Dermis microvascular lymphatic vessel endothelial cell (primary cell): ENCODE measurements at regions not wholly inside any gene's neighbourhood (a gene's known extent, or its start where the extent isn't known, plus 50 kb on each side); places are given as distances from the start of the nearest gene placed in this dataset.

Experiments used
- DNase-seq, 2 donors: peaks; one replicate each; pipeline versions ENCODE4 v3.0.0 to v3.0.0-alpha.2; 2010; ENCODE audit warnings: low read depth in 2 of 2

DNA sequence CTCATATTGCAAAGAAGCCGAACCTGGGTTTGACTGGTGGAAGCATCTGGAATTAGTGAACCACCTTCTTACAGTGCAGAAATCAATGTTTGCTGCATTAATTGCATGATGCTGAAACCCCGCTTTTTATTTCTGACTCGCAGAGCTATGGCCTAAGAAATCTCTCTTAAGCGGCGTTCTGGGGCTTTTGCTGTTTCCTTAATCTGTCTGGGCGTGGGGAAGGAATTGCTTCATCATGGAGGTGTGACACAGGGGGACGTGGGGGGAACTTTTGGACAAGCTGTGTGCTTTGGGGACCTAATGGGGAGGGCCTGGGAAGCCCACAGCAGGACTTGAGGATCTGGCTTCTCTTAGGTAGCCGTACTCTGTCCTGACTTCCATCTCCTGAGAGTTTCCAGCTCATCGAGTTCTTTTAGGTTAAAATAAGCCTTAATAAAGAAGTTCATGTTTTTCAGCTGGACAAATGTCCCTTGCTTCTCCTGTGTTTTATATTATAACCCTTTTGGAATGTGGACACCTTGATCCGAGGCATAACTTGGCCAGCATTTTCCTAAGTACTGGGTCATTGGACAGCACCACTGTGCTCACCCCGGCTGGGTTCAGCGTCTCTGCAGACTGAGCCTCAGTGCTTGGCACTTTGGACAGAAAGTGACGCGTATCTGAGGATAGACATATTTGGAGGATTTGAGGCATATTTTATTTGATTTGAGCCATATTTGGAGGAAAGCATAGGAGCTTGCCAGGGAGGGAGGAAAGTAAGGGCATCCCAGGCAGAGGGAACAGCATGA is 192.1 kb upstream of the MYL2 start:
- no peak for DNase-seq

DNA sequence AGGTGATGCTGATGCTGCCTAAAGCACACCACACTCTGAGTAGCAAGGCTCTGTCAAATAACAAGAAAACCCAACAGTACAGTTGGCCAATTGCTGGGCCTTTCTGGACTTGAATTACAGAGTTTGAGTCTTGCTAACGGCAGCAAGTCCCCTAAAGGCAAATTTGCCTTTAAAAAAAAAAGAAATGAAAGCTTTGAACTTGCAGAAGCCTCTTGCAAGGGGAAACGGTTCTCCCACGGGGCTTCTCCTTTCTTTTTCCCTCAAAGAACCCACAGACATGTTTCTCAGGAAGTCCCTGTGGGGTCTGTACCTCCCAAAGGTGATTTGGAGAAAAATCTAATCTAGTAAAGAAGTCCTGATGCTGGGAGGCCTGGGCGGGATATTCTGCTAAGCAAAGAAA is 191.3 kb upstream of the MYL2 start:
- no peak for DNase-seq

DNA sequence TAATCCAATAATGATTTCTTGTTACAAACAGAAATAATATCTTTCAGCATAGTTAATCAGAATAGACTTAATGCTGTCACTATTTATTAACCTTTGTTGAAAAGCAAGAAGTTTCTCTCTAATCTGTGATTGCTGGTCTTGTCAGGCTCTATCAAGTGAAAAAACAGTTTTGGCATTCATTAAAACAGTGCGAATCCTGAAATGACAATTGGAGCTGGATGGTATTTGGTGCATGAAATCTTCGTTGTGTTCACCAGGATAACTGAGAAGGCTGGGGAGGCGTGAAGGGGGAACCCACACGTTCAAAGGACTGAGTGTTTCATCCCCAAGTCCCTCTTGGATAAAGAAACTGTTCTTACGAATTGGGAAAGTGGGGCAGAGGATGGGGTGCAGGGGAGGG is 190.2 kb upstream of the MYL2 start:
- no peak for DNase-seq

- no peak for DNase-seq
These were observed 188.3 kb upstream of the MYL2 start for GRCh38 chr12:111108726-111109125.

- no peak for DNase-seq
These were observed 187.2 kb upstream of the MYL2 start for GRCh38 chr12:111107392-111108178.

DNA sequence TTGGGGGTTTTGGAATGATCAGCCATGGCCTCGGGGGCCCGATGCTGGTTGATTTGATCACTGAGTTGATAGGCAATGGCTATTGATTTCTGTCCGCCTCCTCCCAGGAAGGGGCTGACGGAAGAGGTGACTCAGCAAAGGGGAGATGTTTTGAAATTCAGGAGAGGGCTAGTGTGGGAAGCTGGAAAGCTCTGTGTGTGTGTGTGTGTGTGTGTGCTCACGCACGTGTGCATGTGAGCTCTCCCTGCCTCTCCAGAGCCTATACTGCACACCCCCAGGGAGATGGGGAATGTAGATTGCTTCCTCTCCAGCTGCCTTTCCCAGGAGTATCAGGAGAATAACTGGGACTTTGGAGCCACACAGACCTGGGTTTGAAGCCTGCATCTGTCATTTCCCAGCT is 184.9 kb upstream of the MYL2 start:
- no peak for DNase-seq

GRCh38 chr12:111103583-111103982 is 183.2 kb upstream of the MYL2 start:
- DNase-seq, result no peak

GRCh38 chr12:111102102-111102739 is 181.8 kb upstream of the MYL2 start:
- DNase-seq, result no peak

- DNase-seq, result no peak
These were observed 180.6 kb upstream of the MYL2 start for GRCh38 chr12:111101003-111101402.

DNA sequence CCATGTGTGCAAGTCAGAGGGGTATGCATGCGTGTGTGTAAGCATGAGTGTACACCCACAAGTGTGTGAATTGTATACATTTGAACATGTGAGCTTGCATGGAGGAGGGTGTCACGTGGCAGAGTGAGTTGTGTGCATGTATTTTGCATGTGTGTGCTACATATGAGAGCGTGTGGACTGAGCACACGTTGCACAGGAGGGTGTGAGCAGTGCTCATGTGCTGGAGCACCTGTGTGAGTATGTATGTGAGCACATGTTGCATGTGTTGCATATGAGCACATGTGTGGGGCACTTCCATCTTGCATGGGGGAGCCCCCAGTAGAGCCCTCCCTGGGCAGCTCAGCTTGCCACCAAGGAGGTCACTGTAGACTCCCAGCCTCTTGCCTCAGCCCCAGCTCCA is 180.2 kb upstream of the MYL2 start:
- no peak for DNase-seq

- DNase-seq, result no peak
These were observed 179.6 kb upstream of the MYL2 start for GRCh38 chr12:111100003-111100402.

- no peak for DNase-seq
These were observed 178.8 kb upstream of the MYL2 start for GRCh38 chr12:111099186-111099585.

GRCh38 chr12:111094157-111095010 is 174.0 kb upstream of the MYL2 start:
- DNase-seq, result no peak

DNA sequence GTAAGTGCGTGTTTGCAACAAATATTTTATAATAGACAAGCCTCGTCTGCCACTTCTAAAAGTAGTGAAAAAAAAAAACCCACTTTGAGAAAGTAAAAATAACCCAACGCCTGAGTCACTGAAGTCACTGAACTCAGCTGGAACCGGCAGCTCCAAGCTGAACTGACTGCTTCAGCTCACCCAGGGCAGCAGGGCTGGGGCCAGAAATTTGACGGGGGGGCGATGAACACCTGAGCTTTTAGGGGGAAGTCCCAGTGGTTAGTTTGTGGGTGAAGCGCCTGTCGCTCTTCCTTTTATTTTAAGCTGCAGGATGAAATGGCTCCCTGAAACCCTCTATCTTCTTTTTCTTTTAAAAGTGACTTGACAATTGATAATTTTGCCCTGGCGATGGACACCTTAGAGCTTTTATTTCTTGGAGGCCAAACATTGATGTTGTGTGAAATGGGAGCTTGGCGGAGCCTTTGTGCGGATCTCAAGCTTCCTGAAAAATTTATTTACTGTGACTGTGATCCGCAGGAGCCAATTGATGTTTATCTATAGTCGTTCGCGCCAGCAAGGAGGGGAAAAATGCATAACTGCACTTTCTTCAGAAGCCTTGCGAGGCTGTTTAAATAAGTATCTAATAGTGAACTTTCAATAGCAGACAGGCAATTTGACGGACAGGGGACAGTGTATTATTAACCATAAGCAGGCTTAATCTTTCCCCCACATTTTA is 173.2 kb upstream of the MYL2 start:
- no peak for DNase-seq

GRCh38 chr12:111091051-111091450 is 170.7 kb upstream of the MYL2 start:
- DNase-seq, result no peak

DNA sequence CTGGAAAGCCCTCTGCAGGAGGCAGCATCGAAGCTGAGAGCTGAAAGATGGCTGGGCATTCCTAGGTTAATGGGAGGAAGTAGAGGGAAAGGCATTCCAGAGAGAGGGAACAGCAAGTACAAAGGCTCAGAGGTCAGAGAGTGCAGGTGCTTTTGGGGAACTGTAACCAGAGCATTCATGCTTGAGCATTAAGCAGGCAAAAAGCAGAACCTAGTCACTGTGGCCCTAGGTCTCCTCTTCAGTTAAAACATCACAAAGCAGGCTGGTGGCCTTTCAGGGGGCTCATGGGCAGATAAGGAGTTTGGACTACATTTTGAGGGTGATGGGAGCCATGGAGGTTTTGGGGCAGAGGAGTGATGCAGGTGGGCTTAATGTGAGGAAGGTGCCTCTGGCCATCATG is 169.2 kb upstream of the MYL2 start:
- no peak for DNase-seq

- DNase-seq, result no peak
These were observed 168.0 kb upstream of the MYL2 start for GRCh38 chr12:111088409-111088808.

GRCh38 chr12:111086947-111087700 is 166.7 kb upstream of the MYL2 start:
- DNase-seq, result no peak

- no peak for DNase-seq
These were observed 164.7 kb upstream of the MYL2 start for GRCh38 chr12:111085096-111085495.

DNA sequence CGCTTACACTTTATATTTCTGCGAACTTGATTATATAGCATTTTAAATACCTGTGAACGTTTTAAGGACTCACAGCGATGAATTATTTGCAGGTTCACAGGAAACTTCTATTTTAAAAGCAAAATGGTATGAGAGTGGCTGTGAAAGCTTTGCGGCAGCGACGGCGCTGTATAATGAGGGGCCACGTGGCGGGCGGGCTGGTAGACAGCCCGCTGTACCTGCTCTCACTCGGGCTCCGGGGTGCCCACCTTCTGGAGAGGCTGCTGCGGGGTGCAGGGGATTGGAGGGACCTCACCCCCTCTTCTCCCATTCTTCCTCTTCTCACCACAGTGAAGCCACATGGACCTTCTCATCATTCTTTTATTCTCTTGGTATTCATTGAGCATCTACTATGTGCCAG is 164.2 kb upstream of the MYL2 start:
- DNase-seq, result no peak
